IMR-90 (cell line): ENCODE measurements at regions not wholly inside any gene's neighbourhood (a gene's known extent, or its start where the extent isn't known, plus 50 kb on each side); places are given as distances from the start of the nearest gene placed in this dataset.

Experiments
- ATAC-seq: fragments of 200-7000 bp; cut with Tn5 transposase; 2 replicates; pipeline ENCODE4 v1.9.1; 2020; ENCODE audit warnings: low read depth, mild to moderate bottlenecking, moderate library complexity
- BruUV-seq: library from RNA; stranded (reverse); fragments of 400-500 nt; replicated peaks from 2 replicates; lab custom pipeline; 2021; lab: Mats Ljungman, UMichigan
- CTCF ChIA-PET: fragments of 300-600 bp; formaldehyde crosslinking; extraction: SDS; loops from one replicate; lab custom pipeline; 2021; ENCODE audit warnings: antibody characterized with exemption; lab: Yijun Ruan, JAX
- POLR2A ChIA-PET: fragments of 300-600 bp; sonication (Branson Sonifier 250); formaldehyde crosslinking; loops from one replicate; lab custom pipeline; 2022; ENCODE audit warnings: antibody characterized with exemption; ENCODE audit not compliant: unreplicated experiment; lab: Charles Lee
- DNase-seq: peaks from one replicate; pipeline ENCODE4 v3.0.0; 2013
- H2AFZ ChIP-seq: replicated peaks from 2 replicates; pipeline ENCODE3; 2013; ENCODE audit warnings: low read length, mild to moderate bottlenecking; ENCODE audit not compliant: poor library complexity
- H2AK5ac ChIP-seq: 2 replicates; pipeline ENCODE4 v1.6.1; 2013; ENCODE audit warnings: low read depth, low read length, inconsistent platforms
- H2AK9ac ChIP-seq: replicated peaks from 2 replicates; pipeline ENCODE3; 2013; ENCODE audit warnings: mild to moderate bottlenecking, low read depth, low read length, moderate library complexity; ENCODE audit not compliant: poor library complexity
- H2BK120ac ChIP-seq: 2 replicates; pipeline ENCODE4 v1.6.1; 2013; ENCODE audit warnings: low read depth, low read length, inconsistent platforms
- H2BK15ac ChIP-seq: 3 replicates; pipeline ENCODE4 v1.6.1; 2013; ENCODE audit warnings: low read depth, low read length, inconsistent platforms
- H2BK20ac ChIP-seq: 2 replicates; pipeline ENCODE4 v1.6.1; 2013; ENCODE audit warnings: low read depth, mild to moderate bottlenecking, inconsistent platforms, low read length, moderate library complexity
- H2BK5ac ChIP-seq: 2 replicates; pipeline ENCODE4 v1.6.1; 2013; ENCODE audit warnings: mild to moderate bottlenecking, low read depth, low read length, inconsistent platforms; ENCODE audit not compliant: poor library complexity, severe bottlenecking
- H3K14ac ChIP-seq: replicated peaks from 2 replicates; pipeline ENCODE4 v1.6.1; 2013; ENCODE audit warnings: low read depth, low read length, inconsistent platforms
- H3K18ac ChIP-seq: 2 replicates; pipeline ENCODE4 v1.6.1; 2013; ENCODE audit warnings: low read depth, low read length, control low read depth
- H3K23ac ChIP-seq: 2 replicates; pipeline ENCODE4 v1.6.1; 2013; ENCODE audit warnings: low read depth, low read length, inconsistent platforms
- H3K27ac ChIP-seq: 2 replicates; pipeline ENCODE4 v1.5.1; 2013; ENCODE audit warnings: mild to moderate bottlenecking, control low read depth, low read length; ENCODE audit not compliant: insufficient read depth
- H3K27me3 ChIP-seq: 2 replicates; pipeline ENCODE4 v1.6.1; 2013; ENCODE audit warnings: low read length; ENCODE audit not compliant: control insufficient read depth, insufficient read depth
- H3K36me3 ChIP-seq: 2 replicates; pipeline ENCODE4 v1.6.1; 2013; ENCODE audit warnings: low read length, mixed read lengths; ENCODE audit not compliant: control insufficient read depth, insufficient read depth
- H3K4ac ChIP-seq: 2 replicates; pipeline ENCODE4 v1.6.1; 2013; ENCODE audit warnings: low read depth, low read length, inconsistent platforms
- H3K4me1 ChIP-seq: 2 replicates; pipeline ENCODE4 v1.6.1; 2013; ENCODE audit warnings: low read length, mixed read lengths; ENCODE audit not compliant: control insufficient read depth, insufficient read depth
- H3K4me2 ChIP-seq: 2 replicates; pipeline ENCODE4 v1.6.1; 2013; ENCODE audit warnings: low read depth, mild to moderate bottlenecking, control low read depth, low read length, moderate library complexity
- H3K4me3 ChIP-seq: 2 replicates; pipeline ENCODE4 v1.5.1; 2013; ENCODE audit warnings: low read depth, mild to moderate bottlenecking, control low read depth, low read length, moderate library complexity; ENCODE audit not compliant: insufficient read depth
- H3K56ac ChIP-seq: 2 replicates; pipeline ENCODE4 v1.6.1; 2013; ENCODE audit warnings: low read length, inconsistent platforms; ENCODE audit not compliant: insufficient read depth; ENCODE audit errors: extremely low read depth
- H3K79me1 ChIP-seq, 2 experiments: 2 replicates each; pipeline ENCODE4 v1.6.1; 2013; ENCODE audit warnings: low read length in 2 of 2, inconsistent platforms in 1 of 2, low read depth in 1 of 2
- H3K9ac ChIP-seq: 2 replicates; pipeline ENCODE4 v1.6.1; 2013; ENCODE audit warnings: low read depth, low read length, control low read depth
- H3K9me1 ChIP-seq: 2 replicates; pipeline ENCODE4 v1.6.1; 2013; ENCODE audit warnings: low read length, inconsistent platforms; ENCODE audit not compliant: insufficient read depth
- H3K9me3 ChIP-seq: 2 replicates; pipeline ENCODE4 v1.6.1; 2013; ENCODE audit warnings: low read length; ENCODE audit not compliant: control insufficient read depth, insufficient read depth
- H4K20me1 ChIP-seq: 2 replicates; pipeline ENCODE4 v1.6.1; 2013; ENCODE audit warnings: low read length, inconsistent platforms; ENCODE audit not compliant: insufficient read depth
- H4K5ac ChIP-seq: 2 replicates; pipeline ENCODE4 v1.6.1; 2013; ENCODE audit warnings: mild to moderate bottlenecking, low read depth, low read length, control low read depth
- H4K8ac ChIP-seq, 2 experiments: 2 replicates each; pipeline ENCODE4 v1.6.1; 2013; ENCODE audit warnings: low read depth in 2 of 2, low read length in 2 of 2, control low read depth in 1 of 2, inconsistent platforms in 1 of 2
- H4K91ac ChIP-seq: 2 replicates; pipeline ENCODE4 v1.6.1; 2013; ENCODE audit warnings: low read depth, low read length, inconsistent platforms; ENCODE audit not compliant: insufficient read depth
- BHLHE40 ChIP-seq: fragments of 150-350 bp; IDR thresholded peaks from 2 replicates; pipeline ENCODE4 v1.6.1; 2016; ENCODE audit warnings: mild to moderate bottlenecking, low read depth, low read length
- CEBPB ChIP-seq: IDR thresholded peaks from 2 replicates; pipeline ENCODE4 v1.6.1; 2012; ENCODE audit warnings: low read depth, low read length, improper control_type of control experiment
- CHD1 ChIP-seq: IDR thresholded peaks from 2 replicates; pipeline ENCODE4 v1.6.1; 2012; ENCODE audit warnings: low read depth, low read length, improper control_type of control experiment
- FOS ChIP-seq: fragments of 150-350 bp; IDR thresholded peaks from 2 replicates; pipeline ENCODE4 v1.6.1; 2016; ENCODE audit warnings: low read depth, low read length
- MAFK ChIP-seq: IDR thresholded peaks from 2 replicates; pipeline ENCODE4 v1.6.1; 2012; ENCODE audit warnings: low read depth, low read length, improper control_type of control experiment
- MAZ ChIP-seq: IDR thresholded peaks from 2 replicates; pipeline ENCODE4 v1.6.1; 2012; ENCODE audit warnings: low read depth, mild to moderate bottlenecking, low read length, improper control_type of control experiment, moderate library complexity, borderline replicate concordance
- MXI1 ChIP-seq: IDR thresholded peaks from 2 replicates; pipeline ENCODE4 v1.6.1; 2012; ENCODE audit warnings: low read depth, mild to moderate bottlenecking, low read length, moderate library complexity, borderline replicate concordance
- NFE2L2 ChIP-seq: fragments of 150-350 bp; IDR thresholded peaks from 2 replicates; pipeline ENCODE4 v1.6.1; 2016; ENCODE audit warnings: low read depth, mild to moderate bottlenecking, low read length
- POLR2A ChIP-seq: IDR thresholded peaks from 2 replicates; pipeline ENCODE4 v1.6.1; 2012; ENCODE audit warnings: mild to moderate bottlenecking, low read depth, low read length
- RAD21 ChIP-seq: IDR thresholded peaks from 2 replicates; pipeline ENCODE4 v1.6.1; 2012; ENCODE audit warnings: low read length, improper control_type of control experiment
- RCOR1 ChIP-seq: IDR thresholded peaks from 2 replicates; pipeline ENCODE4 v1.6.1; 2012; ENCODE audit warnings: mild to moderate bottlenecking, low read length, improper control_type of control experiment; ENCODE audit not compliant: insufficient replicate concordance
- RFX5 ChIP-seq: IDR thresholded peaks from 2 replicates; pipeline ENCODE4 v1.8.0; 2012; ENCODE audit warnings: low read depth, mild to moderate bottlenecking, low read length, moderate library complexity
- SMC3 ChIP-seq: fragments of 150-350 bp; IDR thresholded peaks from 2 replicates; pipeline ENCODE4 v1.6.1; 2016; ENCODE audit warnings: low read depth, mild to moderate bottlenecking, antibody characterized with exemption, low read length, moderate library complexity
- WGBS, 2 experiments: methylation state at CpG; one replicate each; pipeline versions ENCODE4 v1.1.5 to v1.1.7; 2013; ENCODE audit warnings: missing lambda C conversion rate in 2 of 2; ENCODE audit not compliant: insufficient read length in 1 of 2; ENCODE audit errors: extremely low coverage in 2 of 2; 5-methylcytosine and 5-hydroxymethylcytosine counted together
- dilution Hi-C: fragments of 300-500 bp; cut with HindIII; formaldehyde crosslinking; loops from one replicate; pipeline ENCODE4 v1.14.3; 2018; ENCODE audit warnings: low sequenced_read_pairs; ENCODE audit not compliant: unreplicated experiment
- in situ Hi-C: fragments of 300-500 bp; cut with MboI; formaldehyde crosslinking; loops from 3 replicates; pipeline ENCODE4 v1.14.3; 2019; ENCODE audit warnings: low sequenced_read_pairs, inconsistent platforms, mixed read lengths
- intact Hi-C: fragments of 100-400 bp; cut with micrococcal nuclease; formaldehyde crosslinking; loops from 2 replicates; pipeline ENCODE4 v1.10.0; 2022
- TF ChIP-seq, protein P1 (sequence below): fragments of 150-350 bp; IDR thresholded peaks from 2 replicates; pipeline ENCODE4 v1.6.1; 2017; ENCODE audit warnings: mild to moderate bottlenecking, antibody characterized with exemption, low read length, low read depth
- TF ChIP-seq, protein P2 (sequence below): conservative IDR thresholded peaks from 2 replicates; pipeline ENCODE4 v1.5.1; 2012; ENCODE audit warnings: mild to moderate bottlenecking, low read depth, low read length, improper control_type of control experiment
- TF ChIP-seq, protein P3 (sequence below): fragments of 150-350 bp; IDR thresholded peaks from 2 replicates; pipeline ENCODE4 v1.6.1; 2016; ENCODE audit warnings: low read depth, mild to moderate bottlenecking, low read length, moderate library complexity, borderline replicate concordance

DNA sequence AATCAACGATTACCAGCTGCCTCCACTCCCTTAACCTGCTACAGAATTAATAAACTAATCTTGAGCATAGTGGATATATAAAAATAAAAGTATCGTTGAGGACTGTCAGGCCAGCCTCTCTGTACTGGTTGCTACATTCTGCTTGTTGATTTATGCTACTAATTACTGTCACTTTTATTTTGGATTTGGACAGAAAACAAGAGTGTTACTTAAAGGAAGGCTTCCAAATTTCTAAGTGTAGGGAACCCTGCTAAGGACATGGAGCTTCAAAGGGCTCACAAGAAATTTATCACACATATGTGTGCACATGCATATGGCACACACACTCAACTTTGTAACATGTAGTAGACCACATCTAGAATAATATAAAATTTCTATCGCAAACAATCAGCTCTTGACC lies 141.2 kb upstream of the ANKRD1 start:
- Histone ChIP-seq H3K4me1 (no peaks in the 10 kb centered on the region), H3K27ac (no peak overlapping the region), H3K9ac (no peak overlapping the region), H3K27me3 (peaks cover 5% of the 10 kb centered on the region; the same call in 1 of the 2 replicates), H2BK5ac (no peak overlapping the region), H2AFZ (no peak overlapping the region), H4K5ac (no peak overlapping the region), H3K9me3 (no peaks in the 10 kb centered on the region), H3K4me2 (no peak overlapping the region), H3K14ac (no peak overlapping the region), H2BK15ac (no peak overlapping the region), H4K8ac (no peak overlapping the region), H3K23ac (no peak overlapping the region), H2BK20ac (no peak overlapping the region), H3K4me3 (no peak overlapping the region), H4K91ac (no peak overlapping the region), H3K79me1 (no peaks in the 10 kb centered on the region), H3K4ac (no peak overlapping the region), H2BK120ac (no peak overlapping the region), H2AK9ac (no peak overlapping the region), H3K56ac (no peak overlapping the region), H4K20me1 (no peaks in the 10 kb centered on the region), H3K9me1 (no peaks in the 10 kb centered on the region), H2AK5ac (no peak overlapping the region), H3K36me3 (no peaks in the 10 kb centered on the region), H3K18ac (no peak overlapping the region)
- no peak for ATAC-seq
- no peak for DNase-seq
- CTCF ChIA-PET = no interaction called here
- BruUV-seq = no TSS peak
- TF ChIP-seq RAD21 (no peak), RFX5 (no peak), CHD1 (no peak), BHLHE40 (no peak), RCOR1 (no peak), SMC3 (no peak), CEBPB (no peak), FOS (no peak), MAZ (no peak), MXI1 (no peak), NFE2L2 (no peak), MAFK (no peak), POLR2A (no peak)
- TF ChIP-seq, protein P1, sequence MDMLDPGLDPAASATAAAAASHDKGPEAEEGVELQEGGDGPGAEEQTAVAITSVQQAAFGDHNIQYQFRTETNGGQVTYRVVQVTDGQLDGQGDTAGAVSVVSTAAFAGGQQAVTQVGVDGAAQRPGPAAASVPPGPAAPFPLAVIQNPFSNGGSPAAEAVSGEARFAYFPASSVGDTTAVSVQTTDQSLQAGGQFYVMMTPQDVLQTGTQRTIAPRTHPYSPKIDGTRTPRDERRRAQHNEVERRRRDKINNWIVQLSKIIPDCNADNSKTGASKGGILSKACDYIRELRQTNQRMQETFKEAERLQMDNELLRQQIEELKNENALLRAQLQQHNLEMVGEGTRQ = no peak
- TF ChIP-seq, protein P2, sequence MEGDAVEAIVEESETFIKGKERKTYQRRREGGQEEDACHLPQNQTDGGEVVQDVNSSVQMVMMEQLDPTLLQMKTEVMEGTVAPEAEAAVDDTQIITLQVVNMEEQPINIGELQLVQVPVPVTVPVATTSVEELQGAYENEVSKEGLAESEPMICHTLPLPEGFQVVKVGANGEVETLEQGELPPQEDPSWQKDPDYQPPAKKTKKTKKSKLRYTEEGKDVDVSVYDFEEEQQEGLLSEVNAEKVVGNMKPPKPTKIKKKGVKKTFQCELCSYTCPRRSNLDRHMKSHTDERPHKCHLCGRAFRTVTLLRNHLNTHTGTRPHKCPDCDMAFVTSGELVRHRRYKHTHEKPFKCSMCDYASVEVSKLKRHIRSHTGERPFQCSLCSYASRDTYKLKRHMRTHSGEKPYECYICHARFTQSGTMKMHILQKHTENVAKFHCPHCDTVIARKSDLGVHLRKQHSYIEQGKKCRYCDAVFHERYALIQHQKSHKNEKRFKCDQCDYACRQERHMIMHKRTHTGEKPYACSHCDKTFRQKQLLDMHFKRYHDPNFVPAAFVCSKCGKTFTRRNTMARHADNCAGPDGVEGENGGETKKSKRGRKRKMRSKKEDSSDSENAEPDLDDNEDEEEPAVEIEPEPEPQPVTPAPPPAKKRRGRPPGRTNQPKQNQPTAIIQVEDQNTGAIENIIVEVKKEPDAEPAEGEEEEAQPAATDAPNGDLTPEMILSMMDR = no peak
- TF ChIP-seq, protein P3, sequence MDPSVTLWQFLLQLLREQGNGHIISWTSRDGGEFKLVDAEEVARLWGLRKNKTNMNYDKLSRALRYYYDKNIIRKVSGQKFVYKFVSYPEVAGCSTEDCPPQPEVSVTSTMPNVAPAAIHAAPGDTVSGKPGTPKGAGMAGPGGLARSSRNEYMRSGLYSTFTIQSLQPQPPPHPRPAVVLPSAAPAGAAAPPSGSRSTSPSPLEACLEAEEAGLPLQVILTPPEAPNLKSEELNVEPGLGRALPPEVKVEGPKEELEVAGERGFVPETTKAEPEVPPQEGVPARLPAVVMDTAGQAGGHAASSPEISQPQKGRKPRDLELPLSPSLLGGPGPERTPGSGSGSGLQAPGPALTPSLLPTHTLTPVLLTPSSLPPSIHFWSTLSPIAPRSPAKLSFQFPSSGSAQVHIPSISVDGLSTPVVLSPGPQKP = no peak
- POLR2A ChIA-PET = no interaction called here
- in situ Hi-C loops = no loop called here
- dilution Hi-C loops = no loop called here
- no CpG with 5 or more reads among the region's 3 CpGs for WGBS, 2 experiments
- intact Hi-C loops = no loop called here
